ENCODE measurements at regions not wholly inside any gene's neighbourhood (a gene's known extent, or its start where the extent isn't known, plus 50 kb on each side); places are given as distances from the start of the nearest gene placed in this dataset.
A peak's percentile ranks its signal among the peaks of the same experiment; 100 is the strongest.

DNA sequence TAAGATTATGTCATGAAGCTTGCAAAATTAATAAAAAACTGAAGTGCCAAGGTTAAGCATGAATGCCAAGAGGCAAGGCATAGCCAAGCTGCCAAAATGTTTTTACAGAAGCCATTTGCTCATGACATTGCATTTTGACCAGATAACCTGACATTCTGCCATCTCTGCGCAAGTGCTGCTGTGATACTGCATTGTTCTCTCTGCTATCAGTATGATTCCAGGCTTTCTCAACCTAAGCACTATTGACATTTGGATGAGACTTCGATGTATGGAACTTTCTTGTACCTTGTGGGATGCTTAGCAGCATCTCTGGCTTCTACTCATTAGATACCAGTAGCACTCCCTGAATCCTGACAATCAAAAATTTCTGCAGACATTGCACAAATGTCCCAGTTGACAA is 139.2 kb downstream of the RASSF9 start:
- no peak for ATAC-seq
- no peak for DNase-seq
- intact Hi-C loops (cut with micrococcal nuclease) = no loop called here

DNA sequence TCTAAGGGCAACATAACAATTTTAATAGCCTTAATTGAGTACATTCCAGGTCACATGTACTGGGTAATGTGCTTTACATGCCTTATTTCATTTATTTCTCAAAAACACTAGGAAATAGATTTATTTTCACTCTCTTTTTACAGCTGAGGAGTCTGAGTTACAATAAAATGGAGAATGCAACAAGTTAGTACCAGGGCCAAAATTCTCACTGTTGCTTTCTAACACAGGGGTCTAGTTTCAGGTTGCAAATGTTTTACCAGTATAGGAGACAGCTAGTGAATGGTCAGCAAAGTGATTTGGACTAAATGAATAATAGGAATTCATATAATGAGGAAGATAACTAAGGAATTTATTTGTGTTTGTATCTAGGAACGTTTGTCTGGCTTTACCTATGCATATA is 137.3 kb downstream of the RASSF9 start:
- DNase-seq (no peak), ATAC-seq (no peak)
- intact Hi-C loops (cut with micrococcal nuclease) = no loop called here

DNA sequence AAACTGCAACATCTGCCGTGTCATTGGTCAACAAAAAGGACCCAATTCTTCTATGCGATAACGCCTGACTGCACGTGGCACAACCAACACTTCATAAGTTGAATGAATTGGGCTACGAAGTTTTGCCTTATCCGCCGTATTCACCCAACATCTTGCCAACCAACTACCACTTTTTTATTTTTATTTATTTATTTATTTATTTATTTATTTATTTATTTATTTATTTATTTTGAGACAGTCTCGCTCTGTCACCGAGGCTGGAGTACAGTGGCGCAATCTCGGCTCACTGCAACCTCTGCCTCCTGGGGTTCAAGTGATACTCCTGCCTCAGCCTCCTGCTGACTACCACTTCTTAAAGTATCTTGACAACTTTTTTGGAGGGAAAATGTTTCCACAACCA is 127.4 kb downstream of the RASSF9 start:
- no peak for DNase-seq
- intact Hi-C loops (cut with micrococcal nuclease) = loop anchor here (10.0 kb wide), 1 partner anchor 166 kb away; the partner anchor contains the start of gene NTS
- ATAC-seq = no peak

DNA sequence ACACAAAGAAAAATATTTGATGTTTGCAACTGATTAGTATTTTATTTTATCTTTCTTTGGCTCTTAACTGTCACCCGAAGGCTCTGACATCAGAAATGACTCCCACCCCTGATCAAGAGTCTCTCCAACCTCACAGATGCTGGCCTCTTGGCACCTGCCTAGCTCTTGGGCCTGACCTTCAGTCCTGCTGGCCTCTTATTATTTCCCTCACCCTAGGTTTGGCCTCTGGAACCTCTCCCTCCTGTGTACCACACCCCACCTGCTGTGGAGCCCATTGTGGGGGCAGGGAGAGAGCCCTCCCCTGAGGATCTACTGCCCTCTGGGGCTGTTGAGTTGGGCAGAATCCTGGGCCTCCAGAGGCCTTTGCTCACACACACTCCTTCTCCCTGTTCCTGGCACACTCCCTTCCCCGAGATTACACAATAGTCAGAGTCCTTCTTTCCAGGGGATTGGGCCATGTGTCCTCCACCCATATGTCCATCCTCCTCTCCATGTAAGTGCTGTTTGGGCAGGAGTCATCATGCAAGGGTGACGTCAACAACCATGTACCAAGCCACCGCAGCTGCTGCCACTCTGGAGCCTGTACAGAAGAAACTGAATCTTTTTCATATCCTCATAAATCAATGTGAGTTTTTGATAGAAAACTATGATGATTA is 124.3 kb downstream of the RASSF9 start:
- ATAC-seq (peak; percentile 96), DNase-seq (peak; percentile 52)
- intact Hi-C loops (cut with micrococcal nuclease) = no loop called here

DNA sequence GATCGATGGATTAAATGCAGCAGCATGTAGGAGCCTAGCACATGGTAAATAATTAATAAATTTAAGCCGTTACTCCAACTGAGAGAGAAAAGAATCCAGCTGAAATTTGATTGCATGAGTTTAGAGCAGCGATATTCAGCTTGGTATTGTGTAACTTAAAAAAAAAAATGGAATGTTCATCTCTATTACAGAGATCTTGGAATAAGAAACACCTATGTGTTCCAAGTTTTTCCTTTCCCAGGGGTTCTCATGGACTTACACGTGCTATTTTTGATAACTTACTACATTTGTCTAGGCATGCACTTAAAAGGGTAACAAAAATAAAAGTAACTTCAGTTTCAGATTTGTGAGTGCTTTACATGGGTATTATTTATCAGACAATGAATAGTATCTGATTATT is 122.8 kb downstream of the RASSF9 start:
- ATAC-seq (peak; percentile 82), DNase-seq (no peak)
- intact Hi-C loops (cut with micrococcal nuclease) = no loop called here

GRCh38 chr12:85714425-85714824 is 121.8 kb downstream of the RASSF9 start:
- intact Hi-C loops (cut with micrococcal nuclease) = no loop called here
- ATAC-seq = no peak

GRCh38 chr12:85720308-85721033 is 115.7 kb downstream of the RASSF9 start:
- ATAC-seq (no peak), DNase-seq (no peak)
- intact Hi-C loops (cut with micrococcal nuclease) = no loop called here

More at GRCh38 chr12:85714425-85714824, 121.8 kb downstream of the RASSF9 start:
- DNase-seq = no peak

- intact Hi-C loops (cut with micrococcal nuclease) = no loop called here
- DNase-seq = no peak
- no peak for ATAC-seq
Measured at GRCh38 chr12:85725991-85726390, 110.2 kb downstream of the RASSF9 start.

DNA sequence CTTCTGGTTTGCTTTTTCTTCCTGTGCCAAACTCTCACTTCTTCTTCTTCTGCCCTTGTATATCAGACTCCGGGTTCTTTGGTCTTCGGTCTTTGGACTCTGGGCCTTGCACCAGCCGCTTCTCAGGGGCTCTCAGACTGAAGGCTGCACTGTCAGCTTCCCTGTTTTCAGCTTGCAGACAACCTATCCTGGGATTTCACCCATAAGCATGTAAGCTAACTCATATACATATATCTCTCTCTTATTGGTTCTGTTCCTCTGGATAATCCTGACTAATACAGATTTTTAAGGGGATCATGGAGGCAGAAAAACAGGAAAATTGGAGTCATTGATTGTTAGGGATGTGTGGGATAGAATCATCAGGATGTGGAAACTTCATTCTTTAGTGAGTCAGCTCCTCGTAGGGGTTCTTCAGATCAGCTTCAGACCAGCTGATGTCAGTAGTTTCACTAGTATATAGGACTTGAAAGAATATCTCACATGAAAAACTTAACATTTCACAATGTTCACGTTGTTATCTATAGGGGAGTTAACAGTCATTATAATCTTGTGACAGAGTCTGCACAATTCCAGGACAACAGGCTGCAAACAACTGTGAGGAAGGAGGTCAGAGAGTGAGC is 102.9 kb downstream of the RASSF9 start:
- intact Hi-C loops (cut with micrococcal nuclease) = no loop called here
- no peak for DNase-seq
- no peak for ATAC-seq

DNA sequence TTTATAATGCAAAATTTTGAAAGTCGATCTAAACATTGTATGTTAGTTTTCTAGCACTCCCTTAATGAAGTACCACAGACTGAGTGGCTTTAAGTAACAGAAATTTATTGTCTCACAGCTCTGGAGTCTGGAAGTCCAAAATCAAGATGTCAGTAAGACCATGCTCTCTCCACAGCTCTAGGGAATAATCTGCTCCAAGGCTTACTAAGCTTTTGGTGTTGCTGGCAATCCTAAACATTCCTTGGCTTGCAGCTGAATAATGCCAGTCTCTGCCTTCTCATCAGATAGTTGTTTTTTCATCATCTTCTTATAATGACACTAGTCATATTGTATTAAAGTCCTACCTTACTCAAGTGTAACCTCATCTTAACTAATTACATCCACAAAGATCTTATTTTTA is 102.2 kb downstream of the RASSF9 start:
- ATAC-seq = no peak
- intact Hi-C loops (cut with micrococcal nuclease) = no loop called here
- no peak for DNase-seq

GRCh38 chr12:85740186-85740585 is 96.0 kb downstream of the RASSF9 start:
- intact Hi-C loops (cut with micrococcal nuclease) = no loop called here
- DNase-seq = no peak
- ATAC-seq = no peak

DNA sequence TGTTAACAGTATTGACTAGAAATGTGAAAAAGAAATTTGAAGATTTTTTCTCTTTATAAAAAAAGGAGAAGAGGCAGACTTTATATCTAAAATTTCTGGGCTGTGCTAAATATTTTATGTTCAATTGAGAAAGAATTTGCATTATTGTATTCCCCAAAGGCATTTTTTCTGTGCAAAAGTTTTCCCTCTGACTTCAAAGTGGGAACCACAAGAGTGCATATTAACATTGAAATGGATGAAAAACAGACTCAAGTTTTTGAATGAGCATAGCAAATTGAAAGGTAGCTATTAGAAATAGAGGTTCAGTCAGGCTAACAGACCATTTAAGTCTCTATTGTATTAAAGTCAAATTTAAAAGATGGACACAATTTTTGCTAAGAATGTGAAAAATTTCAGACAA is 95.2 kb downstream of the RASSF9 start:
- DNase-seq = no peak
- intact Hi-C loops (cut with micrococcal nuclease) = no loop called here
- no peak for ATAC-seq

DNA sequence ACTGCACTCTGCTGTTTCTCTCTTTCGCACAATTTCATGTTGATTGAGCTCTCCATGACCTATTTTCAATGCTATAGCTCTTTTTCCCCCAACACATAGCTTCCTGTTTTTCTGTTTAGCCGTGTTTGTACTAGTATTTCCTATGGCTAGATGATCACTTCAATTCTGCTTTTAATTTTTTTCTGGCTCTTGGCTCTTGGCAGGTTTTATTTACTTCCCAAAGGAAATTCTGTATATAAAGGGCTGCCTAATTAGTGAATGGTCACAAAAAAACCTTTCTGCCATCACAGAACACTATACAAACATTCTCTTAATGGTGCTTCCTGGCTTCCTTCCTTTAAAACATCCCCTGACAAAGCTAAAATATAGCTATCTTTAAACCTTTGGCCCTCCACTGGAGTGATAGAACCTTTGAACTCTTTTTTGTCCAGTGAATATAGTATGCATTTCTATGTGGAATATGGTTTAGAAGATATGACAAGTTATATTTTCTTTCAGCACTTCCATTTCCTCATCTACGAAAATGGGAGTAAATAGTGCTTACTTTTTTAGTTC is 88.2 kb downstream of the RASSF9 start:
- DNase-seq (no peak), ATAC-seq (no peak)
- intact Hi-C loops (cut with micrococcal nuclease) = no loop called here
